ENCODE measurements at regions not wholly inside any gene's neighbourhood (a gene's known extent, or its start where the extent isn't known, plus 50 kb on each side); places are given as distances from the start of the nearest gene placed in this dataset.
"Not testable (repeated sequence)": the region's sequence is repeated elsewhere in the genome, so short reads cannot be mapped to it uniquely, and the experiment has no call there.

GRCh38 chr18:66994790-66995189, 390.9 kb upstream of the CDH19 start:
- DNase-seq: no peak

GRCh38 chr18:66993492-66993891, 389.6 kb upstream of the CDH19 start:
- DNase-seq: no peak

GRCh38 chr18:66990909-66991308, 387.0 kb upstream of the CDH19 start:
- no peak for DNase-seq

- no peak for DNase-seq
These were observed 375.1 kb upstream of the CDH19 start for GRCh38 chr18:66979009-66979408.

- no peak for DNase-seq
These were observed 368.8 kb upstream of the CDH19 start for GRCh38 chr18:66972681-66973080.

GRCh38 chr18:66971960-66972359, 368.1 kb upstream of the CDH19 start:
- no peak for DNase-seq

- DNase-seq: no peak
These were observed 362.3 kb upstream of the CDH19 start for GRCh38 chr18:66966171-66966570.

GRCh38 chr18:66958309-66958708, 354.4 kb upstream of the CDH19 start:
- DNase-seq: no peak

- no peak for DNase-seq
These were observed 347.9 kb upstream of the CDH19 start for GRCh38 chr18:66951750-66952149.

GRCh38 chr18:66949419-66949818, 345.5 kb upstream of the CDH19 start:
- DNase-seq: no peak

- DNase-seq: no peak
These were observed 333.7 kb upstream of the CDH19 start for GRCh38 chr18:66937546-66937945.

- DNase-seq: no peak
These were observed 327.1 kb upstream of the CDH19 start for GRCh38 chr18:66931010-66931409.

- DNase-seq: no peak
These were observed 312.9 kb upstream of the CDH19 start for GRCh38 chr18:66916834-66917233.

GRCh38 chr18:66900837-66901236, 296.9 kb upstream of the CDH19 start:
- DNase-seq: no peak

- DNase-seq: no peak
These were observed 291.7 kb upstream of the CDH19 start for GRCh38 chr18:66895631-66896030.

- no peak for DNase-seq
These were observed 291.0 kb upstream of the CDH19 start for GRCh38 chr18:66894851-66895250.

GRCh38 chr18:66892388-66892787, 288.5 kb upstream of the CDH19 start:
- DNase-seq: not testable (repeated sequence)

GRCh38 chr18:66874812-66875474, 271.1 kb upstream of the CDH19 start:
- DNase-seq: no peak

- DNase-seq: no peak
These were observed 270.5 kb upstream of the CDH19 start for GRCh38 chr18:66874375-66874774.

- no peak for DNase-seq
These were observed 270.0 kb upstream of the CDH19 start for GRCh38 chr18:66873899-66874298.

- no peak for DNase-seq
These were observed 268.4 kb upstream of the CDH19 start for GRCh38 chr18:66872277-66872676.

GRCh38 chr18:66867653-66868052, 263.8 kb upstream of the CDH19 start:
- peak; percentile 45 for DNase-seq

GRCh38 chr18:66866427-66866940, 262.6 kb upstream of the CDH19 start:
- not testable (repeated sequence) for DNase-seq

GRCh38 chr18:66838340-66838987, 234.6 kb upstream of the CDH19 start:
- DNase-seq: no peak

- DNase-seq: no peak
These were observed 229.8 kb upstream of the CDH19 start for GRCh38 chr18:66833646-66834045.
